ENCODE measurements at regions not wholly inside any gene's neighbourhood (a gene's known extent, or its start where the extent isn't known, plus 50 kb on each side); places are given as distances from the start of the nearest gene placed in this dataset.

- H3K27me3 ChIP-seq, result no peaks in the 10 kb centered on the region
- intact Hi-C loops (cut with DNase I; ENCODE audit: low total_unique reads), result no loop called here
Observed at GRCh38 chr7:34311591-34311990, 346.4 kb upstream of the NPSR1 start.

GRCh38 chr7:34312624-34313023 is 345.4 kb upstream of the NPSR1 start:
- H3K4me3 ChIP-seq, result no peak overlapping the region
- no peak overlapping the region for H3K27ac ChIP-seq
- no peaks in the 10 kb centered on the region for H3K36me3 ChIP-seq
- no peaks in the 10 kb centered on the region for H3K27me3 ChIP-seq
- intact Hi-C loops (cut with DNase I; ENCODE audit: low total_unique reads), result no loop called here
- TF ChIP-seq POLR2AphosphoS5 (IDR thresholded peaks at IDR 0.05) (no peak), CTCF (IDR thresholded peaks at IDR 0.05) (no peak), POLR2A (IDR thresholded peaks at IDR 0.05) (no peak)
- no peak for DNase-seq (ENCODE audit: low spot score in 2 of 2)
- H3K9me3 ChIP-seq, result peaks cover 0 to 9% of the 10 kb centered on the region in 2 donors
- H3K4me1 ChIP-seq, result no peaks in the 10 kb centered on the region

More at GRCh38 chr7:34311591-34311990, 346.4 kb upstream of the NPSR1 start:
- H3K27ac ChIP-seq, result no peak overlapping the region
- H3K36me3 ChIP-seq, result no peaks in the 10 kb centered on the region
- TF ChIP-seq POLR2AphosphoS5 (IDR thresholded peaks at IDR 0.05), result no peak
- TF ChIP-seq CTCF (IDR thresholded peaks at IDR 0.05), result no peak
- no peak for TF ChIP-seq POLR2A (IDR thresholded peaks at IDR 0.05)
- H3K9me3 ChIP-seq, result peaks cover 0 to 9% of the 10 kb centered on the region in 2 donors
- no peak overlapping the region for H3K4me3 ChIP-seq
- no peak for DNase-seq (ENCODE audit: low spot score in 2 of 2)
- no peaks in the 10 kb centered on the region for H3K4me1 ChIP-seq

GRCh38 chr7:34313289-34313688 is 344.7 kb upstream of the NPSR1 start:
- H3K4me1 ChIP-seq, result no peaks in the 10 kb centered on the region
- peaks cover 0 to 9% of the 10 kb centered on the region in 2 donors for H3K9me3 ChIP-seq
- no peak overlapping the region for H3K4me3 ChIP-seq
- no peaks in the 10 kb centered on the region for H3K27me3 ChIP-seq
- H3K36me3 ChIP-seq, result no peaks in the 10 kb centered on the region
- TF ChIP-seq CTCF (IDR thresholded peaks at IDR 0.05) (no peak), POLR2AphosphoS5 (IDR thresholded peaks at IDR 0.05) (no peak), POLR2A (IDR thresholded peaks at IDR 0.05) (no peak)
- DNase-seq (ENCODE audit: low spot score in 2 of 2), result no peak
- H3K27ac ChIP-seq, result no peak overlapping the region
- intact Hi-C loops (cut with DNase I; ENCODE audit: low total_unique reads), result no loop called here

GRCh38 chr7:34315032-34315431 is 343.0 kb upstream of the NPSR1 start:
- Histone ChIP-seq H3K27ac (no peak overlapping the region), H3K9me3 (peaks cover 0 to 9% of the 10 kb centered on the region in 2 donors), H3K4me1 (no peaks in the 10 kb centered on the region), H3K36me3 (no peaks in the 10 kb centered on the region), H3K27me3 (no peaks in the 10 kb centered on the region), H3K4me3 (no peak overlapping the region)
- no peak for TF ChIP-seq CTCF (IDR thresholded peaks at IDR 0.05)
- TF ChIP-seq POLR2A (IDR thresholded peaks at IDR 0.05), result no peak
- TF ChIP-seq POLR2AphosphoS5 (IDR thresholded peaks at IDR 0.05), result no peak
- intact Hi-C loops (cut with DNase I; ENCODE audit: low total_unique reads), result no loop called here
- DNase-seq (ENCODE audit: low spot score in 2 of 2), result no peak

- Histone ChIP-seq H3K27me3 (no peaks in the 10 kb centered on the region), H3K27ac (no peak overlapping the region), H3K36me3 (no peaks in the 10 kb centered on the region), H3K9me3 (peaks cover 0 to 9% of the 10 kb centered on the region in 2 donors), H3K4me1 (no peaks in the 10 kb centered on the region), H3K4me3 (no peak overlapping the region)
- no peak for DNase-seq (ENCODE audit: low spot score in 2 of 2)
- intact Hi-C loops (cut with DNase I; ENCODE audit: low total_unique reads), result no loop called here
- TF ChIP-seq CTCF (IDR thresholded peaks at IDR 0.05), result no peak
- no peak for TF ChIP-seq POLR2A (IDR thresholded peaks at IDR 0.05)
- no peak for TF ChIP-seq POLR2AphosphoS5 (IDR thresholded peaks at IDR 0.05)
Observed at GRCh38 chr7:34317039-34317438, 341.0 kb upstream of the NPSR1 start.

All from breast epithelium (tissue), 4 donors.